PC-9 (cell line): ENCODE measurements at regions not wholly inside any gene's neighbourhood (a gene's known extent, or its start where the extent isn't known, plus 50 kb on each side); places are given as distances from the start of the nearest gene placed in this dataset.

Experiments
- CTCF ChIP-seq: fragments of 200-600 bp; sonication (generic); conservative IDR thresholded peaks from 2 replicates; pipeline ENCODE4 v1.6.1; 2017; ENCODE audit warnings: mixed run types, antibody characterized with exemption, mild to moderate bottlenecking, moderate library complexity
- EZH2 ChIP-seq: fragments of 200-600 bp; sonication (generic); IDR thresholded peaks from 2 replicates; pipeline ENCODE4 v1.8.0; 2017; ENCODE audit warnings: antibody characterized with exemption, low read depth

DNA sequence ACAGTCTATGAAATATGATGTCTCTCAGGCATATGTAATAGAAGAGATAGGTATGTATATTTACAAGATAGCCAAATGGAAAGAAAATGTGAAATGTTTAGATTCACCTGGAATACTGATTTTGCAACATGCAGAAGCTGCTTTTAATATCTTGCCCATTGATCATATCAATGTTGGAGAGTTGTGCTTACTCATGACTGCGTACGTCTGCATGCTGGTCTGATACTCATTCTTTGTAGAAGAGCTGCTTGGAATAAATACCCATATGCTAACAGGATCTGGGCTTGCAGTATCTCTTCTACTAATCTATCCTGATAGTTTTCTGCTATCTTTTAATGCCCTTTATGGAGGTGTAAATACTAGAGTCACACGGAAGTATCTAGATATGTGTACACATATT lies 120.6 kb upstream of the FOXP2 start:
- no peak for TF ChIP-seq CTCF
- no peak for TF ChIP-seq EZH2
